GM21447 (cell line): ENCODE measurements at regions not wholly inside any gene's neighbourhood (a gene's known extent, or its start where the extent isn't known, plus 50 kb on each side); places are given as distances from the start of the nearest gene placed in this dataset.
"Not testable (repeated sequence)": the region's sequence is repeated elsewhere in the genome, so short reads cannot be mapped to it uniquely, and the experiment has no call there.

ENCODE experiments used
- ATAC-seq: cut with Tn5 transposase; IDR thresholded peaks from one replicate; pipeline ENCODE4 v1.9.1; 2021; ENCODE audit not compliant: unreplicated experiment

DNA sequence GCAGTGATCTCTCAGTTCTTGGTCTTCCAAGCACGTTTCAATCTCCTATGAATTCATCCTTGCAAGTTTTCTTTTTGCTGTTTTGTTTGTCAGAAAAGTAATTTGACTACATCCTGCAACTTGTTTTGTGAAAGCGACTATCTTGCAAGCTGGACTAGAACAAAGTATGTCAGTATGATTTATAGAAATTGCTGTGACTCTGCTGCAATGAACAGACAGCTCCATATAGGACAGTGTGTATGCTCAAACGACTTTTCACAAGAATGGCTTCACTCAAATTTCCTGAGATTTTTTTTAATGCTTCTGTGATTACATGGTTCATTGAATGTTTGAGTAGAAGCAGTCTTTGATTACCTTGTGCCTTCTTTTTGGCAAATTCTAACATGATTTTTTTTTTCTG is 123.5 kb upstream of the TRHDE start:
- ATAC-seq = no peak

DNA sequence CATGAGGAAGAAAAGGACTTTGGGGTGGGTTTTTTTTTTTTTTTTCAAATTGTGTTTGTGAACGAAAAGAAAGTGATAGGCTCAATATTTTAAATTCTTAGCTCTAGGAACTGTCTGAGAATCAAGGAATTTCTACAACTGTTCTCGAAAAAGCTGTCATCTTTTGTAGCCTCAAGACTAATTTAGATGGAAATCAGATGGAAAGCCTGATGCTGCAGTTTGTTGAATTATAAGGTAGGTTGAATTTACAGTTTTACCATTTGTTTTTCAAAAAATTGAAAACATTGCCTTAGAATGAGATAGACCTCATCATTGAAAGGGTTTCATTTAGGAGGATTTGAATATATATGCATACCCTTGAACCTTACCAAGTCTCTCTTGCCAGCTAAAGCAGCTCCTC is 109.3 kb upstream of the TRHDE start:
- no peak for ATAC-seq

DNA sequence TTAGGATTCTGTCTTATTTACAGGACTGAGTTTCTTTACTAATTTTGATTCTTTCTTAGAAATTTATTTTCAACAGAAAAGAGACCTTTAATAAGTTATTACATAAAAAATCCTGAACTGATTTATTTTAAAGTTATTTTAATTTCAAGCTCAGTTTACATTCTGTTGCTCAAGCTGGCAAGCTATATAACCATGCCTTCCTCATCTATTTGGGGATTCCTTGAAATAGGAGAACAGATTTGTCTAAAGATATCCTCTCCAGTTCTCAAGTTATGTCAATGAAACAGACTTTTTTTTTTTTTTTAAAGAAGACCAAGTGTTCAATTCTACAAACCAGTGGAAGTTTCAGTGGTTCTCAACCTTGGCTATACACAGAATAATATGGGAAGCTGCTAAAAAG is 103.3 kb upstream of the TRHDE start:
- no peak for ATAC-seq

DNA sequence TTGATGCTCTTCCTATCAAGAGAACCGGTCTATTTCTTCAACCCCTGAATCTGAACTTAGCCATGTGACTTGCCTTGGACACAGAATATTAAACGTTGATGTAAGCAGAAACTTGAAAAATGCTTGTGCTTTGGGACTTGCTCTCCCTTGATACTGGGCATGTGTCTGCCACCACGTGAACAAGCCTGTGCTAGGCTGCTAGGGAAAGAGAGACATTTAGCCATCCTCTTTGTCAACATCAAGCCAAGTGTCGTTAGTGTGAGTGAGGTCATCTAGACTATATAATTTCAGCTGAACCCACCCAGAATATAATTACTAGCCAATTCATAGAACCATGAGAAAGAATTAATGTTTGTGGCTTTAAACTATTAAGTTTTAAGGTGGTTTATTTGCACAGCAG is 98.2 kb upstream of the TRHDE start:
- ATAC-seq = no peak

DNA sequence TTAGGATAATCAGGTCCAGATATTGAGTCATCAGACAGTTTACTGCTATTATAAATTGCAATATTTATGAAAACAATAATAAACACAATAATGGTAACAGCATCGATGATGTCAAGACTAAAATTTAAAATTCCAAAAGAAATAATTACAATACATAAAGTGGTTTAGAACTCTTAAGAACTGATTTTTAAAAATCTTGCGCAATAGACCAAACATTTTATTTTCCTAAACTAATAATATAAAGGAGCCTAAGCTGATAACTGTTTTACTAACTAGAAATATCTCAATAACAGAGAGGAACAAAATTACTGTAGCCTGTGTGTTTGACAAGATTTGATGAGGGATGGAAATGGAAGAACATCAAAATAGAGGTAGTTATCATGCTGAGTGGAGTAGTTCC is 93.9 kb upstream of the TRHDE start:
- ATAC-seq = no peak

DNA sequence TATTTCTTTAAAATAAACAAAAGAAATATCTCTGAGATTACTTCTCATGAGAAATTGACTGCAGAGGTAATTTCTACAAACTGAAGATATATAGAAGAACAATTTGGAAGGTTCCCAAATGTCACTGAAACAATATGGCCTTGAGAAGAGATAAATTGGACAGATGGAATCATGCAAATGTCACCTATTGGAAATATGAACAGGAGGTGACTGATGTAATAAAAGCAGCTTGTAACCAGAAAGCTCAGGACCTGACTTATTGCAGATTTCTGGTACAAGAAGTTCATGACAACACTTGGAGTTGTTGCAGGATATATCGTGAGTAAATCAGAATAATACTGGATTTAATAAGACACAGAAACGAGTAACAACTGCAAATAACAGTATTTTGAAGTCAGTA is 93.3 kb upstream of the TRHDE start:
- ATAC-seq = no peak

DNA sequence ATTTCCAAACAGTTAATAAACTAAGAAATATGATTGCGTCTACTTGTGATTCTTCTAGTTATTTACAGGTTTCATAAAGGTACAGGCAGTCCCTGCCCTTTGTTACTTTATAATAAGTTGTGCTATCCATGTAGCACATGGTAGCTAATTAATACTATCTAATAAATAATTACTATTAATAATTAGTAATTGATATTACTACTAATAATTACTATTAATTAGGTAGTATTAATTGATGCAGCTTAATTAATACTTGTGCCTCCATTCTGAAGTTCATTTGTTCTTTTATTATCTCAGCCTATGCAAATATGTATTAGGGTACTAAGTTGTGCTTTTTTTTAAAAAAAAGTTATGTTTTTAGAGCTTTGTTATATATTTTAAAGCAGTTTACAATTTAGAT is 92.3 kb upstream of the TRHDE start:
- no peak for ATAC-seq

DNA sequence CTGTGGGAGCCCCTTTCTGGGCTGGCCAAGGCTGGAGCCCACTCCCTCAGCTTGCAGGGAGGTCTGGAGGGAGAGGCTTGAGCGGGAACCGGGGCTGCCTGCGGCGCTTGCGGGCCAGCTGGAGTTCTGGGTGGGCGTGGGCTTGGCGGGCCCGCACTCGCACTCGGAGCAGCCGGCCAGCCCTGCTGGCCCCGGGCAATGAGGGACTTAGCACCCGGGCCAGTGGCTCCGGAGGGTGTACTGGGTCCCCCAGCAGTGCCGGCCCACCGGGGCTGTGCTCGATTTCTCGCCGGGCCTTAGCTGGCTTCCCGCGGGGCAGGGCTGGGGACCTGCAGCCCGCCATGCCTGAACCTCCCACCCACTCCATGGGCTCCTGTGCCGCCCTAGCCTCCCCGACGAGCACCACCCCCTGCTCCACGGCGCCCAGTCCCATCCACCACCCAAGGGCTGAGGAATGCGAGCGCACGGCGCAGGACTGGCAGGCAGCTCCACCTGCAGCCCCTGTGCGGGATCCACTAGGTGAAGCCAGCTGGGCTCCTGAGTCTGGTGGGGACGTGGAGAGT is 87.1 kb upstream of the TRHDE start:
- not testable (repeated sequence) for ATAC-seq

DNA sequence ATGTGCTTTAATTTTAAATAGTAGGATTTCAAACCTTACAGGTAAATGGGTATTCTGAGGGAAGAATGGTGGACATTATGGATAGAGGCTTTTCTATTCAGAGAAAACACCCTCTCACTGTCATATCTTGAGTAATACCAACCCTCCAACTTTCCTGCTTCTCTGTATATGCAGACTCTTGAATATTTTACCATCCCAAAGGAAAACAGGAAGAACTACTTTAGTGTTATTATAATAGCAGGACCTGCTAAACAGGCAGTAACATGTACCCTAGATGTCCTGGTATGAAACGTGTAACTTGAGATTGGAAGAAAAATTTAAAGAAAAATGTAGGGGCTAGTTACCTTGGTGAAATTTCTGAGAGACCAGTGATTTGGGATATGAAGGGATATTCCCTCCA is 82.9 kb upstream of the TRHDE start:
- no peak for ATAC-seq

DNA sequence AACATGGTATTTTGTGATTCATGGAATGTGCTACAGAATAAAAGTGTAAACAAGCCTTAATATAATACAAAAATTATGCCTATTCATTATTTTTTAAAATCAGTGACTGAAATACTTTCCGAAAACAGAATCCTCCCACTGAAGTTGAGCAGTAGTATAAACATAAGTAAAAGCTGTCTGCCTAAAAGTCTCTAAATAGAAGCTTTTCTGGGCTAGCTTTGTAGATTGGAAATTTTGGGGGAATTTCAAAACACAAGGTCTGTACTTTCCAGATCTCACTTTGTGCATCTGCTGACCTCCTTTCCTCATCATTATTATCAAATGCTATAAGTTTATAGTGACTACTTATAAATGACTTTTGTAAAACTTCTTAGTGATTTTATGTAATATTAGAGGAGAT is 80.4 kb upstream of the TRHDE start:
- no peak for ATAC-seq

DNA sequence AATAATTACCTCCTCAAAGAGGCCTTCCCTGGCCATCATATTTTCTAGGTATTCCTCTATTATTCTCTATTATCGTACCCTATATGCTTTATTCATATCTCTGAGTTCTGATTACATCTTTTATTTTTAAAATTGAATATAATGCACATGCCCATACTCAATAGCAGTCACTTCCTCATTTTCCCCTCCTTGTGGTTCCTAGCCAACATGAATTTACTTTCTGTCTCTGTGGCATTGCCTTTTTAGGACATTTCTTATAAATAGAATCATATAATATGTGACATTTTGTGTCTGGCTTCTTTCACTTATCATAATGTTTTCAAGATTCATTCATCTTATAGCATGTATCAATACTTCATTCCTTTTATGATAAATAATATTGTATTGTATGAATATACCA is 74.4 kb upstream of the TRHDE start:
- no peak for ATAC-seq

DNA sequence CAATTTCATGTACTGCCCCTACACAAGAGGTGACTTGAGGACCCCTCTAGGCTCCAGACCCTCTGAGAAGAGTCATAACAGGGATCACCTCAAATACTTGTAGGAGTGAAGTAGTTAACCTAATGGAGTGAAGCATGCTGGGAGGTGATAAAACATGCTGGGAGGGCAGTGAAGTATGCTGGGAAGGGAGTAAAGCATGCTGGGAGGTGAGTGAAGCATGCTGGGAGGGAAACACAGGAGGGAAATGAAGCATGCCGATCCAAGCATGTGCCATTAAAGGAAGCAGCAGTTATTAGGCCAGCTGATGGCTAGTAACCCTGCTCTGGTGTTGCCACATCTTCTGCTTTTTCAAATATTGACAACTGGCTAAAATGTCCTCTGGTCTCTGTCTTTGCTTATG is 70.7 kb upstream of the TRHDE start:
- no peak for ATAC-seq

DNA sequence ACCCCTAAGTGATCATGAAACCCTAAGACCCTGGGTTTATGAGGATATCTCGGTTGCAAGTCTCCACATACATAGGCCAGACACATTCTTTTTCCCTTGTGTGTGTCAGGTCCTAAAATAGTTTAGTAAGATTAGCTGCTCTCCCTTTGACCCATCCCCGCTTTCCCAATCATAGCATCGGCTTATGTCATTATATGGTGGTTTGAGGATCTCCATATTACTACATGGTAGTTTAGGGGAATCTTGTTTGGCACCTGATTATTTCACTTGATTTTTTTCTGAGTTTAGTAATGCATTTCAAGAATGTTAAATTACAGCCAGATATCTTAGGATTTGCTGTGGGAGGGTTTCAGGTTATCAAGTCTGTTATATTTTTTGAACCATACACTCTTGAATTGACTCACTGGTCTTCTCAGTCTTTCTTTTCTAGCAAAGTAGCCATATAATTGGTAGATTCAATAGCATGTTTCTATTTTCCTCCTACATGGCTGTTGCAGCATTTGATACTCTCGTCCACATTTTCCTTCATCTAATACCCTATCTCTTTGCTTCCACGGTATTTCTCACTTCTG is 68.3 kb upstream of the TRHDE start:
- ATAC-seq = no peak

DNA sequence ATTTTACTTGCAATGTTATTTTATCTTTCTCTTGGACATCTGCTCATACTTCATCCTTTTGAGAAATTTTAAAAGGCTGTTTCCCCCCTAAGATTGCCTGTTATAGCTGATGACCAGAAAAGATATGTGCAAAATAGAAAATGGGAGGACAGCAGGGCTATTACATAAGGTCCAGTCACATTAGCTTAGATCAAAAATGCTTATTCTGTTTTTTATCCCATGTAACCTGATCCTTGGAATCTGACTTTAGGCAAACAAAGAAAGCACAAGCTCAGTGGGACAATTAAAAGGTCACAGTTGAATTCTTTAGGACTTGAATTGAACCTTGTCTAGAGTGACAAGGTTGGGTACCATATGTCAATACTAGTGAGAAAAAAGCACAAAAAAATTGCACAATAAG is 65.1 kb upstream of the TRHDE start:
- no peak for ATAC-seq

DNA sequence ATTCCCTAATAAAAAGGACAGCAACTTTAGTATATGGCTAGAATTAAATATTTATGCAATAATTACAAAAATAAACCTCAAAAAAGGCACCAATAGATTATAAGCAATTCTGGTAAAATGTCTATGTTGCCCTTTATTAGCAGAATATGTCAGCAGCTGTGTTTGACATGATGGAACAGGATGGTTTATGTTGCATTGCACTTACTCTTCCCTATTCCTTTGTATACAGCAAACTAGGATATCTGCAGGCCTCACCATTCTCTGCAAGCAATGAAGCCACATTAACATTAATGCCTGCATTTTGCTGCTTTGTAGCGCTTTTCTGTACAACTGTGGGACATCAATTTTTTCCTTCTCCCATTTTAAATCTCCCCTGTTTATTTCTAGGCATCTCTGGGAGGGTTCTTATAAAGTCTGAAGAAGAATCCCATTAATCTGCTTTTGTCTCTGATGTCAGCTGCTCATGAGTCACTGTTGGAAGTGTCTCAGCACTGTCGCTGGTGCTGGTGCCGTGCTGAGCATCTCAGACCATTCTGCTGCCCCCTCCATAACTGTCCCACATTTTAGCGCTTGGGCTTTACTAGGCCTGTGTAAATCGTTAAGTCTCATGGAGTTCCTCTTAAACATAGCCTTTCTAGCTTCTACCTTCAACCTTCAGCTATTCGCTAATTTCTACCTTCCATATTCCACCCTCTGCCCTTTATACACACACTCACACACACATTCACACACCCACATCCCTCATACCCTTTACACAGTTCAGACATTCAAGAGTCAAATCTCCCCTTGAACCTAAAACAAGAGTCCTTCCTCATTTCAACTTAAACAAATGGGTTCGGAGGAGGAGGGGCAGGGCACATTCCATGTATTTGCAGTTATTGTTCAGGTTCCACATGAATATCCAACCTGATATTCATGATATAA is 64.4 kb upstream of the TRHDE start:
- no peak for ATAC-seq

DNA sequence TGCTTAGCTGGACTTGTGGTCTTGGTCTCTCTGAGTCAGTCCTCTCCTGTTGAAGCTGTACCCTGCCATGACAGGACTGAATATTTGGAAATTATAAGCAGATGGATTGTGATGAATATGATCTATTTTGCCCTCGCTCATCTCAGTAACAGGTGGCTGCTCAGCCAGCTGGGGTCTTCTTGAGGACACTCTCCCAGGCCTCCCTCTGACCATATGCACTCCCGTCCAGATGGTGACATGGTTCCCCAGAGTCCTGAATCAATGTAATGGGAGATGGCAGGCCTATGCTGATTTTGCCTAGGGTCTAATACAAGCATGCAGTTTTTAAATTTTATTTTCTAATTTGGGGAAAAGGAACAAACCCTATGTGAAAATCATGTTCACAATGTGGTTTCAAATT is 63.1 kb upstream of the TRHDE start:
- no peak for ATAC-seq

DNA sequence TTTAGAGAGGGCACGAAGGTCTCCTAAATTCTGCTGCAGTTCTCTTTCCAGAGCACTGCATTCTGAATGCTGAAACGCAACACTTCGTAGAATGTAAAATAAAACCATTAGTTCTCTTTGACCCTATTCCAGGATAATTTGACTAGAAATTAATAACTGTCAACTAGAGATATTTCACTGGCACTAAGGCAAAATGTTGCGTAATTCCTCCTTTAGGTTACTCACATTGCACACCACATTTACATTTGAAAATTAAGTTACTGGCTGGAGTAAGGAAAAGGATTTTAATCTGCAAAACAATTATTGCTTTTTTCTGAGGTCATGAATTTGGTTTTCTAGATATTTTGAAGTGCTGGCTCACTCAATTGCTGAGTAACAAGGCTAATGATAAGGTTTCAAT is 58.0 kb upstream of the TRHDE start:
- no peak for ATAC-seq

DNA sequence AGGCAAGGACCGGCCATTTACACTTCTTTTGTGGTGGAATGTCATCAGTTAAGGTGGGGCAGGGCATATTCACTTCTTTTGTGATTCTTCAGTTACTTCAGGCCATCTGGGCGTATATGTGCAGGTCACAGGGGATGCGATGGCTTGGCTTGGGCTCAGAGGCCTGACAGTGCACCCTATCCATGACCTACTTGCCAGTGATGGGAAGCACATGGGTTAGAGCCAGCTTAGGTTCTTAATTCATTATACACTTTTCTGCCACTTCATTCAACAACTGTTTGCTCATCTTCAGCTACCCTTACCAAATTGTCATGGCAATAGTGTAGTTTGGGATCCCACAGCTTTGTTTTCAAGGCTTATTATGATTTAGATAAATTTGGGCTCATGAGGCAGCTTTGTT is 56.9 kb upstream of the TRHDE start:
- not testable (repeated sequence) for ATAC-seq

DNA sequence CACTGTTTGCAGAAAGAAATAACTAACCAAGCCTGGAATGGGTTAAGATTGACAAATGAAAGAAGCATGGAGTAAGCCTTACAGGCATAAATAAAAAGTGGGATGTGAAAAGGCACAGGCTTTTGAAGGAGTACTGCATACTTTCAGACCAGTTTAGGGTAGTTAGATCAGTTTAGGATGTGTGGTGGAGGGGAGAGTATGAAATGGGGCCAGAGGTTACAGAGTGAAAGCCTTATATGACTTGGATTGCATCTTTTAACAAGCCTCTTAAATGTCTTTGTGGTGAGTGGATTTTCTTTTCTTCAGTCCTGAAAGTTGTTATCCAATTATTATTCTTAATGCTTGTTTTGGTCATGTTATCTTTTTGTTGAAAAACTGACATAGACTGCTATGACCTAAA is 52.2 kb upstream of the TRHDE start:
- ATAC-seq = no peak
